ENCODE measurements at regions not wholly inside any gene's neighbourhood (a gene's known extent, or its start where the extent isn't known, plus 50 kb on each side); places are given as distances from the start of the nearest gene placed in this dataset.
A peak's percentile ranks its signal among the peaks of the same experiment; 100 is the strongest.

DNA sequence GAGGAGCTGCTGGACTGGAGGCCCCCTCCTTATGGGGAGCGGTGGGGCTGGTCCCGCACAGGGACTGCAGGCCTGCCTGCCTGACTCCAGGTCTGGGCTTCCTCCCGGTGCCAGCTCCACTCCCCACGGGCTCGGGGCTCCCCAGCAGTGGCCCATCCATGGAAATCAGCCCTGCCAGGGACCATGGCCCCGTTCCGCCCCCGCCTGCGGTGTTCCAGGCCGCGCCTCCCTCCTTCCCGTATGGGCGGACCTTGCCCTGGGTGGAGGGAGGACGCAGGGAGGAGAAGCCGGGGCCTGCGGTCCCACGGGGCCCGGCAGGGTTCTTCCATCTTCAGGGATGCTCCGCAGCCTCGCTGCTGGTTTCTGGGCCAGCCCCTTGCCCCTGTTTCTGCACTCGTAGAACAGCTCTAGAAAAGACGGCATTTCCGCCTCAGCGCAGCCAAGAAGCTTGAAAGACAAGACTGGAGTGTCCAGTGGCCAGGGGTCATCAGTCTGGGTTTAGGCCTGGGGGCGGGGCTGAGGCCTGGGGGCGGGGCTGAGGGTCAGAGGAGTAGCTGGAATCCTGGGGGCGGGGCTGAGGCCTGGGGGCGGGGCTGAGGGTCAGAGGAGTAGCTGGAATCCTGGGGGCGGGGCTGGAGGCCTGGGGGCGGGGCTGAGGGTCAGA lies 1330.6 kb downstream of the BRD1 start:
- no peaks in the 10 kb centered on the region for H3K36me3 Mint-ChIP-seq
- no peak for ATAC-seq
- peak in 1 of 10 donors; percentile 37 for DNase-seq
- no peak overlapping the region for H3K27ac Mint-ChIP-seq
- no peak overlapping the region for H3K4me3 Mint-ChIP-seq
- POLR2A ChIA-PET, result no interaction called here
- H3K4me1 Mint-ChIP-seq, result peaks cover 0 to 5% (median 2%) of the 10 kb centered on the region in 4 donors
- H3K27me3 Mint-ChIP-seq, result peaks cover 12 to 44% (median 19%) of the 10 kb centered on the region in 5 donors
- no peaks in the 10 kb centered on the region for H3K9me3 Mint-ChIP-seq

DNA sequence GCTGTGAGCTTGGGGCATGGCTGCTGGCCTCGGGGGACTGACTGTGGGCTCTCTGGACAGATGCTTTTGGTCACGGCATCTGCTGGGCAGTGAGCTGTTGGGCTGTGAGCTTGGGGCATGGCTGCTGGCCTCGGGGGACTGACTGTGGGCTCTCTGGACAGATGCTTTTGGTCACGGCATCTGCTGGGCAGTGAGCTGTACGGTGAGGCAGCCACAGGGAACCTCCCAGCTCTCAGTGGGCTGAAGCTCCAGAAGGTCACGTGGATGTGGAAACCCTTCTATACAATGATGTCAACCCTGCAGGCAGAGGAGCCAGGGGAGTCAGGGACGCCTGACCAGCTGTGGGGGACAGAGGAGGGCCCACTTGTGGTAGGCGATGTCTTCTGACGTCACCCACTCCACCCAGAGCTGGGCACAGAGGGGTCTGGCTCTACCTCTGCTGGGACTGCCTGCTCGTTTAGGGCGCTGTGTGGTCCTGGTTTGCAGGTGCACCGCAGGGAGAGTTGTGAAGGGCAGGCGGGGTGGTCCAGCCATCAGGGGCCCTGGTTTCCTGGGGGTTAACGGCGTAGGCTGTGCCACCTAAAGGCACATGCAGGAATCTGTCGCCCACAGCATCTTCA lies 1331.3 kb downstream of the BRD1 start:
- H3K27me3 Mint-ChIP-seq, result peaks cover 14 to 52% (median 20%) of the 10 kb centered on the region in 5 donors
- DNase-seq (peak in 1 of 10 donors; percentile 28), ATAC-seq (no peak)
- no peak overlapping the region for H3K4me3 Mint-ChIP-seq
- peaks cover 0 to 2% (median 0%) of the 10 kb centered on the region in 3 donors for H3K36me3 Mint-ChIP-seq
- H3K27ac Mint-ChIP-seq, result no peak overlapping the region
- no peaks in the 10 kb centered on the region for H3K9me3 Mint-ChIP-seq
- peaks cover 0 to 5% (median 2%) of the 10 kb centered on the region in 4 donors for H3K4me1 Mint-ChIP-seq
- POLR2A ChIA-PET, result no interaction called here

- no peak for ATAC-seq
- no peaks in the 10 kb centered on the region for H3K9me3 Mint-ChIP-seq
- H3K27ac Mint-ChIP-seq, result no peak overlapping the region
- H3K36me3 Mint-ChIP-seq, result peaks cover 0 to 2% (median 0%) of the 10 kb centered on the region in 3 donors
- no peak overlapping the region for H3K4me3 Mint-ChIP-seq
- H3K27me3 Mint-ChIP-seq, result peaks cover 16 to 58% (median 24%) of the 10 kb centered on the region in 5 donors
- POLR2A ChIA-PET, result no interaction called here
- no peak for DNase-seq
- peaks cover 0 to 5% (median 2%) of the 10 kb centered on the region in 4 donors for H3K4me1 Mint-ChIP-seq
Observed at GRCh38 chr22:48495751-48496080, 1332.0 kb downstream of the BRD1 start.

- Mint-ChIP-seq H3K9me3 (no peaks in the 10 kb centered on the region), H3K4me3 (no peak overlapping the region), H3K27ac (no peak overlapping the region), H3K27me3 (peaks cover 16 to 62% (median 24%) of the 10 kb centered on the region in 5 donors), H3K4me1 (peaks cover 0 to 5% (median 2%) of the 10 kb centered on the region in 4 donors), H3K36me3 (peaks cover 0 to 2% (median 0%) of the 10 kb centered on the region in 3 donors)
- POLR2A ChIA-PET, result no interaction called here
- DNase-seq (peak in 1 of 10 donors; percentile 61), ATAC-seq (no peak)
Observed at GRCh38 chr22:48494968-48495750, 1332.5 kb downstream of the BRD1 start.

- ATAC-seq (no peak), DNase-seq (no peak)
- Mint-ChIP-seq H3K9me3 (no peaks in the 10 kb centered on the region), H3K27ac (no peak overlapping the region), H3K27me3 (peaks cover 16 to 62% (median 24%) of the 10 kb centered on the region in 5 donors), H3K4me3 (no peak overlapping the region), H3K4me1 (peaks cover 0 to 5% (median 2%) of the 10 kb centered on the region in 4 donors), H3K36me3 (peaks cover 0 to 2% (median 0%) of the 10 kb centered on the region in 3 donors)
- POLR2A ChIA-PET, result no interaction called here
Observed at GRCh38 chr22:48494256-48494967, 1333.3 kb downstream of the BRD1 start.

DNA sequence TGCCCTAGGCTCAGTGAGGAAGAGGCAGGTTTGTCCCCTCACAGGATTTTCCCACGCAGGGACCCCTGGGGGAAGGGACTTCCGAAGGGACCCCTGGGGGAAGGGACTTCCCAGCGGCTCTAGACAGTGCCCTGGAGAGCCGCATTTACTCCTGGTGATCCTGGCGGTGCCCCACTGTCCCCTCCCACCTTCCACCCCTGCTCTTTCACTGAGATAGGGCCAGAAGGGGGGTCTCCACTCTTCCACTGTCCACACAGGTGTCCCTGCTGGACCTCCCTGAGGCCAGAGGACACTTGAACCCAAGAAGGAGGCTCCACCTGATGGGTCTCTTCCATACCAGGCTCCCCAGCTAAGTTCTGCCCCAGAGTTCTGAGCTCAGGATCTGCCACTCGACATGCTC lies 1333.9 kb downstream of the BRD1 start:
- ATAC-seq, result no peak
- peaks cover 0 to 4% (median 1%) of the 10 kb centered on the region in 4 donors for H3K4me1 Mint-ChIP-seq
- H3K27me3 Mint-ChIP-seq, result peaks cover 16 to 63% (median 24%) of the 10 kb centered on the region in 5 donors
- no peaks in the 10 kb centered on the region for H3K9me3 Mint-ChIP-seq
- peak in 1 of 10 donors; percentile 24 for DNase-seq
- no peak overlapping the region for H3K27ac Mint-ChIP-seq
- POLR2A ChIA-PET, result no interaction called here
- H3K36me3 Mint-ChIP-seq, result peaks cover 0 to 2% (median 0%) of the 10 kb centered on the region in 3 donors
- H3K4me3 Mint-ChIP-seq, result no peak overlapping the region

GRCh38 chr22:48492366-48493320 lies 1335.0 kb downstream of the BRD1 start:
- POLR2A ChIA-PET, result no interaction called here
- H3K4me1 Mint-ChIP-seq, result peaks cover 0 to 5% (median 2%) of the 10 kb centered on the region in 4 donors
- DNase-seq, result peak in 2 of 10 donors; percentile 5 to 41
- peaks cover 16 to 74% (median 35%) of the 10 kb centered on the region in 5 donors for H3K27me3 Mint-ChIP-seq
- peaks cover 0 to 2% (median 0%) of the 10 kb centered on the region in 3 donors for H3K36me3 Mint-ChIP-seq
- no peak for ATAC-seq
- H3K4me3 Mint-ChIP-seq, result no peak overlapping the region
- H3K9me3 Mint-ChIP-seq, result no peaks in the 10 kb centered on the region
- no peak overlapping the region for H3K27ac Mint-ChIP-seq

DNA sequence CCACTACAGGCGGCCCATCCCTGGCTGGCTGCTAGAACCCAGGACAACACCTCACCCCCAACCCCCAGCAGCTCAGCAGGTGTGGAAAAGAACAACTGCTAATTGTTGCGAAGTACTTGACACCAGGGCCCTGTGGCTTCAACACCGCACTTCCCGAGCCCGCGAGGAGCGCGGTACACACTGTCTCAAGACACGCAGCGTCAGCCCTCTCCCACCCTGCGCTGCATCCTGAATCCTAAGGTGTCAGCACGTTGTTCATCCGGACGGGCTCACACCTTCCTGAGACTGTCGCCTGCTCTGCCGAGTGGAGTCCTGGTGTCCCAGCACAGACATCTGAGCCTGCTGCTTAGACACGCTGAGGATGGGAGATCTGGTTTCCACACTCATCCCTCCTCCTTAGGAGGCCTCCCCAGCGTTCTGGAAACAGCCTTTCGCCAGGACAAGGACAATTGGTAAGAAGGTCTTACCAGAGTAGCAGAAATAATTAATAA lies 1336.2 kb downstream of the BRD1 start:
- Mint-ChIP-seq H3K4me3 (no peak overlapping the region), H3K9me3 (no peaks in the 10 kb centered on the region), H3K4me1 (peaks cover 0 to 5% (median 3%) of the 10 kb centered on the region in 4 donors), H3K27me3 (peaks cover 18 to 85% (median 42%) of the 10 kb centered on the region in 5 donors), H3K27ac (no peak overlapping the region), H3K36me3 (peaks cover 0 to 2% (median 0%) of the 10 kb centered on the region in 3 donors)
- ATAC-seq (no peak), DNase-seq (no peak)
- POLR2A ChIA-PET, result no interaction called here

- Mint-ChIP-seq H3K9me3 (peaks cover 0 to 2% (median 0%) of the 10 kb centered on the region in 9 donors), H3K4me3 (no peak overlapping the region), H3K36me3 (peaks cover 0 to 2% (median 0%) of the 10 kb centered on the region in 3 donors), H3K27ac (no peak overlapping the region), H3K4me1 (peaks cover 0 to 5% (median 2%) of the 10 kb centered on the region in 4 donors), H3K27me3 (peaks cover 18 to 86% (median 47%) of the 10 kb centered on the region in 5 donors)
- DNase-seq, result no peak
- POLR2A ChIA-PET, result no interaction called here
- no peak for ATAC-seq
Observed at GRCh38 chr22:48490500-48491411, 1336.9 kb downstream of the BRD1 start.

- Mint-ChIP-seq H3K4me1 (peaks cover 0 to 5% (median 2%) of the 10 kb centered on the region in 4 donors), H3K9me3 (peaks cover 0 to 2% (median 0%) of the 10 kb centered on the region in 9 donors), H3K27ac (no peak overlapping the region), H3K4me3 (no peak overlapping the region), H3K36me3 (peaks cover 0 to 2% (median 0%) of the 10 kb centered on the region in 3 donors), H3K27me3 (peaks cover 18 to 86% (median 48%) of the 10 kb centered on the region in 5 donors)
- ATAC-seq (no peak), DNase-seq (no peak)
- POLR2A ChIA-PET, result no interaction called here
Observed at GRCh38 chr22:48489551-48490499, 1337.8 kb downstream of the BRD1 start.

Measured in naive thymus-derived CD8-positive, alpha-beta T cell (primary cell).